Stimulated activated CD8-positive, alpha-beta memory T cell treated with anti-CD3 and anti-CD28 coated beads, Interleukin-7, amount 100 ng/mL, for 48 hours (primary cell): ENCODE measurements at regions not wholly inside any gene's neighbourhood (a gene's known extent, or its start where the extent isn't known, plus 50 kb on each side); places are given as distances from the start of the nearest gene placed in this dataset.
"Not testable (repeated sequence)": the region's sequence is repeated elsewhere in the genome, so short reads cannot be mapped to it uniquely, and the experiment has no call there.

Experiments used
- DNase-seq, 2 donors: peaks; one replicate each; pipeline ENCODE4 v3.0.0-alpha.2; 2020; ENCODE audit warnings: low read depth in 1 of 2; ENCODE audit errors: extremely low read depth in 1 of 2

- no peak for DNase-seq
Measured at GRCh38 chr6:150733726-150734125, 131.8 kb upstream of the MTHFD1L start.

GRCh38 chr6:150734235-150734634, 131.3 kb upstream of the MTHFD1L start:
- DNase-seq: no peak

GRCh38 chr6:150735341-150735851, 130.1 kb upstream of the MTHFD1L start:
- DNase-seq: no peak

GRCh38 chr6:150738092-150738629, 127.3 kb upstream of the MTHFD1L start:
- no peak for DNase-seq

- DNase-seq: no peak
Measured at GRCh38 chr6:150739711-150740349, 125.7 kb upstream of the MTHFD1L start.

GRCh38 chr6:150740453-150740852, 125.0 kb upstream of the MTHFD1L start:
- no peak for DNase-seq

- DNase-seq: no peak
Measured at GRCh38 chr6:150741633-150742200, 123.8 kb upstream of the MTHFD1L start.

- no peak for DNase-seq
Measured at GRCh38 chr6:150744522-150745260, 120.8 kb upstream of the MTHFD1L start.

- DNase-seq: no peak
Measured at GRCh38 chr6:150745896-150746295, 119.6 kb upstream of the MTHFD1L start.

GRCh38 chr6:150747155-150747554, 118.3 kb upstream of the MTHFD1L start:
- DNase-seq: no peak

- no peak for DNase-seq
Measured at GRCh38 chr6:150749091-150749670, 116.3 kb upstream of the MTHFD1L start.

- no peak for DNase-seq
Measured at GRCh38 chr6:150751296-150751695, 114.2 kb upstream of the MTHFD1L start.

- no peak for DNase-seq
Measured at GRCh38 chr6:150752409-150752808, 113.1 kb upstream of the MTHFD1L start.

GRCh38 chr6:150753371-150754064, 112.0 kb upstream of the MTHFD1L start:
- DNase-seq: no peak

GRCh38 chr6:150755042-150755441, 110.5 kb upstream of the MTHFD1L start:
- DNase-seq: no peak

- DNase-seq: no peak
Measured at GRCh38 chr6:150755524-150755923, 110.0 kb upstream of the MTHFD1L start.

- no peak for DNase-seq
Measured at GRCh38 chr6:150756173-150756572, 109.3 kb upstream of the MTHFD1L start.

- DNase-seq: not testable (repeated sequence)
Measured at GRCh38 chr6:150757807-150758206, 107.7 kb upstream of the MTHFD1L start.

- no peak for DNase-seq
Measured at GRCh38 chr6:150759483-150759882, 106.0 kb upstream of the MTHFD1L start.

GRCh38 chr6:150761771-150762170, 103.7 kb upstream of the MTHFD1L start:
- DNase-seq: no peak
